ENCODE measurements at regions not wholly inside any gene's neighbourhood (a gene's known extent, or its start where the extent isn't known, plus 50 kb on each side); places are given as distances from the start of the nearest gene placed in this dataset.

DNA sequence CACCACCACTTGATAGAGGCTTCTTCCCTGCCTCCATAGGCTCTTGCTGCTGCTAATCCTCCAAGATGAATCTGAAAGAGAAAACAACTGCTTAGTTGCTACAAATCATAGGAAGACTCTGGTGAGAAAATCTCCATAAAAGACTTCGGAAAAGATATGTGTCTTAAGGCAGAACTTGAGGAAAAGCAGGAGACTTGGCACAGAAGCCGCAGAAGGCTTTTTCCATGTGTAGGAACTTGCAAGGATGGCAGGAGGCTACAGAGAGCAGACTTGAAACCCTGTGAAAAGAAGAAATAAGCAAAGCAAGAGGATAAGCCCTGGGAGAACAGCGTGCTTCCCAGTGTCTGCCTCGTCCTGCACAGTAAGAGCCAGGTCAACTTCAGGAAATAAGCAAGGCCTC is 128.2 kb upstream of the NDUFV2 start:
- TF ChIP-seq, protein P1, sequence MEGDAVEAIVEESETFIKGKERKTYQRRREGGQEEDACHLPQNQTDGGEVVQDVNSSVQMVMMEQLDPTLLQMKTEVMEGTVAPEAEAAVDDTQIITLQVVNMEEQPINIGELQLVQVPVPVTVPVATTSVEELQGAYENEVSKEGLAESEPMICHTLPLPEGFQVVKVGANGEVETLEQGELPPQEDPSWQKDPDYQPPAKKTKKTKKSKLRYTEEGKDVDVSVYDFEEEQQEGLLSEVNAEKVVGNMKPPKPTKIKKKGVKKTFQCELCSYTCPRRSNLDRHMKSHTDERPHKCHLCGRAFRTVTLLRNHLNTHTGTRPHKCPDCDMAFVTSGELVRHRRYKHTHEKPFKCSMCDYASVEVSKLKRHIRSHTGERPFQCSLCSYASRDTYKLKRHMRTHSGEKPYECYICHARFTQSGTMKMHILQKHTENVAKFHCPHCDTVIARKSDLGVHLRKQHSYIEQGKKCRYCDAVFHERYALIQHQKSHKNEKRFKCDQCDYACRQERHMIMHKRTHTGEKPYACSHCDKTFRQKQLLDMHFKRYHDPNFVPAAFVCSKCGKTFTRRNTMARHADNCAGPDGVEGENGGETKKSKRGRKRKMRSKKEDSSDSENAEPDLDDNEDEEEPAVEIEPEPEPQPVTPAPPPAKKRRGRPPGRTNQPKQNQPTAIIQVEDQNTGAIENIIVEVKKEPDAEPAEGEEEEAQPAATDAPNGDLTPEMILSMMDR (IDR thresholded peaks at IDR 0.05), result no peak
- TF ChIP-seq POLR2A (IDR thresholded peaks at IDR 0.05), result no peak

Data from testis (tissue), 2 donors.